HG03571 (cell line): ENCODE measurements at regions not wholly inside any gene's neighbourhood (a gene's known extent, or its start where the extent isn't known, plus 50 kb on each side); places are given as distances from the start of the nearest gene placed in this dataset.

Source experiments
- ATAC-seq: cut with Tn5 transposase; IDR thresholded peaks from one replicate; pipeline ENCODE4 v1.9.1; 2021; ENCODE audit not compliant: unreplicated experiment

DNA sequence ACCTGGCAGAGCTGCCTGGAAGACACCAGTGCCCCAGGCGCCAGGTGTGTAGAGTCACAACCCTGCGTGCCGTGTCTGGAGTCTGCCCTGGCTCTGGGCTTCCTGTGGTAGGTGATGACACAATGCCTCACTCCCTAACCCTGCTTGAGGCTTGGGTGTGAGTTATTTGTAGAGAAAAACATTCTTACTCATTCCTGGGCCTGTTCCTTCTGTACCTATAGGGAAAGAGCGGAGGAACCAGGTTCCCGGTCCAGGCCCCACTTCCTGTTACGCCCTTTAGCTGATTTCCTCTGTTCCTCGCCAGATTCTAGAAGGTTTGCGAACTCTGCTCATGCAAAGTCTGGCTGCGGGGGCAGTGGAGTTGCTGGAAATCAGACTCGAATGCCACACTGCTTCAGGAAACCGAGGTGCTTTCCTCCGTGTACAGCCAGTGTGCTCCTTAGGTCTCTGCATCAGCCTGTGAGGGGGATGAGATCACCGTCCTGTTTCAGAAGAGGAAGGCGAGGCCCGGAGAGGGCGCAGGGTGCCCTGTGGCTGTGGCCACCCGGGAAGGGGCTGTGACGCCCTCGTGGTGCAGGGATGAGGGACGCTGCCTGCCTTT is 67.1 kb upstream of the DUSP22 start:
- ATAC-seq, result no peak

DNA sequence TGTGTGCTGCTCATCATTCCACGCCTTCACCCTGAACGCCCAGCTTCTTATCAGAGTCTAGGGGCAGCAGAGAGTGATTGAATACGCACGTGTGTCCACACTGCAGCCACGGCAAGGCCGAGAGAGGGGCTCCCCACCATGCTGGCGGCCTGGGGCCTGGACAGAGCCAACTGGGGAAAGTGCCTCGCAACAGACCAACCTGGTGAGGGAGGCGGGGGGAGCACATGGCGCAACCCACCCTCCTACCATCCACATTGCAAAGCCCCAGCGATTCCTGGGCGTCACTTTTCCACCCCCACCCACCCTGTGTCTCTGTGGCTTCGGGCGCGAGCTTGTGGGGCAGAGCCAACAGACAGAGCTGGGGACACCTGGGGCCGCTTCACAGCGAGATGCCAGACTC is 66.4 kb upstream of the DUSP22 start:
- no peak for ATAC-seq

DNA sequence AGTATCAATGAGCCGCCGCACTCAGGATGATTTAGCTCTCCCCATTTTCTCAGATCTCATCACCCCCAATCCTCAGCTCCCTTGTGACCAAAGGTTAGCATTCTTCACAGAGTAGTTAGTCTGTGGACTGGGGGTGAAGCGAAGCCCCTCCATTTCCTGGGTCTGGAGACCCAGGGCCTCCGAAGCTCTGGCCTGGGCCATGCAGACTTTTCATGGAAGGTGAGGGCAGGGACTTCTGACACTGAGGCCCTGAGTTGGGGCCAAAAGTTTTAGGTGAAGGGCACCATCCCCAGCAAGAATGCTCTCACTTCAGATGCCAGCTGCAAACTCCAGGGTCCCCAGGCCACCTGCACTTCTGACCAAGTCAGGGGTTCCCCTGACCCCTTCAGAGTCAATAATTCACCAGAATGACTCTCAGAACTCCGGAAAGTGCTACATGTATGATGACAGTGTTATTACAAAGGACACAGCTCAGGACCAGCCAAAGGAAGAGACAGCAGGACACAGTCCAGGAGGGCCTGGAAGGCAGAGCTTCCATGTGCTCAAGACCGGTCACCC is 65.7 kb upstream of the DUSP22 start:
- ATAC-seq, result peak; percentile 6

DNA sequence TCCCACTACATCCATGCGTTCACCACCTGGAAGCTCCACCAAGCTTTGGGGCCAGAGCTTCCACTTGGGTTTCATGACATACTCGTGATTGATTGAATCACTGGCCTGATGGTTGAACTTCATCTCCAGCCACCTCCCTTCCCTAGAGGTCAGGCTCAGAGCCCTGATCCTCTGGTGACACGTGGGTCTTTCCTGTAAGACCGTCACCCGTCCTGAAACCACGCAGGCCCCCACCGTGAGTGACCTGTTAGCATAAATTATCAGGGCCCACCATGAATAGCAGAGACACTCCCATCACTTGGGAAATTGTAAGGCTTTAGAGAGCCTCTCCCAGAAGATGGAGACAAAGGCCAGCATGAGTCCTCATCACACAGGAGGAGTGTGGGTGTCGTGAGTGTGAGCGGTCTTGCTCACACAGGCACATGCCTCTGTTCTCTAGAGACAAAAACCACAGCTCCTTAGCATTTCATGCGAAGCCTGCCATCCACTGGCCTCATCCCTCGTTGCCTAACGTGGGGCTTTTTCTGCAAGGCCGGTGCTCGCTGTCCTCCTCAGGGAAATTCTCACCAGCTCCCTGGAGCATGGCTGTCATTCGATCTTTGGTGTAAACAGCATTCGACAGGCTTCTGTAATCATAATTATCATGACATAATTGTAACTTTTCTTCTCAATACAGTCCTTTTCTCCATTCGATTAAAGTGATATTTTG is 65.1 kb upstream of the DUSP22 start:
- ATAC-seq, result peak; percentile 29

DNA sequence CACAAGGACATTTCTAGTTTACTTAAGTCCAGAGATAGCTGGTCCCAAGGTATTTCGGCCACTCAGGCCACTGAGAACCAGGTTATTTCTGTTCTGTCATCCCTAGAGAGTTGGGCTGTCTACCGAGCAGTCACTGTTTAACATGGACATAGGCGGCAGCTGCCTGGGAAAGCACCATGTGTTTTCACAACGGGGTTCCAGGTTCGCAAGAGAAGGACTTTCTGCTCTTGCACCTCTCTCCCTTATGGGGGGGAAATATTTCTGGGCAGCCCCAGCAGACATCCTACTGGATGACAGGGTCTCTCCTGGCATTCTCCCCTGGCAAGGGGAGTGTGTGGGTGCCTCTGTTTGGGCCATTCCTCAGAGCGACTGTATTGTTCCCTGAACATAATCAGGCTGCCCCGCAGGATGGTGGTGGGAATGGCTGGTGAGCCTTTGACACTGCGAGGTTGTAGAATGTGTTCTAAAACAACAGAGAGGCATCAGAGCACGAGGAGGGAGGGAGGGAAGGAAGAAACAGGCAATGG is 64.4 kb upstream of the DUSP22 start:
- no peak for ATAC-seq

DNA sequence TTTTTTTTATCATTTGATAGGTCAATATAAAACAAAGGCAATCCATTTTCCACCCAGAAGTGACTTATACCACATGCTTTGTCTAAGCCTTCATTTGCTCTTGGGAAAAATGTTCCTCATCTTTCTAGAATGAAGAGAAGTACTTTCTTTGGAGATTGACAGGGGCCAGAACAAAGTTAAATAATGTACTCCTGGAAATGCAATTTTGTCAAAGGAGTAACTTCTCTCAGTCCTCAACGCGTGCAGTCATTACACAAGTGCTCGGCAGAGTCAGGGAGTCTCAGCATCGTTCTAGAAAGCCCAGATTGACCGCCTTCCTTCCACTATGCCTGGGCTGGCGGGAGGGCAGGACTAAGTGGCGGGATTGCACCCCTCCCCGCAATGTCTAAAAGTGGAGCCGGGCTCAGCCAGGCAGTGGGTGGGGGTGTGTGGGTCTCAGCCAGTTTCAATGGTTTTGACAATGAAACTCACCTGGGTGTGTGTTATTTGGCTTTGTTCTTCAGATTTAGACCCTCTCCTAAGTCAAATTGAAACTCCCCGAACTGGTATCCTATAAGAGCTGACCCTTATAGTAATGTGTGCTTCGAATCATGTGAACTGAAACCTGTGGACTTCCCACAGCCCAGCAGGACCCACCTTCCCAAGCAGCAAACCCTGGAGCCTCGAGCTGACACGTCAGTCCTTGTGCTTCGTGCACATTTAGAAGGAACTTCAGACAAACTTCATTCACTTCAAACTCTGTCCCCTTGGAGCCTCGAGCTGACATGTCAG is 63.2 kb upstream of the DUSP22 start:
- peak; percentile 29 for ATAC-seq

DNA sequence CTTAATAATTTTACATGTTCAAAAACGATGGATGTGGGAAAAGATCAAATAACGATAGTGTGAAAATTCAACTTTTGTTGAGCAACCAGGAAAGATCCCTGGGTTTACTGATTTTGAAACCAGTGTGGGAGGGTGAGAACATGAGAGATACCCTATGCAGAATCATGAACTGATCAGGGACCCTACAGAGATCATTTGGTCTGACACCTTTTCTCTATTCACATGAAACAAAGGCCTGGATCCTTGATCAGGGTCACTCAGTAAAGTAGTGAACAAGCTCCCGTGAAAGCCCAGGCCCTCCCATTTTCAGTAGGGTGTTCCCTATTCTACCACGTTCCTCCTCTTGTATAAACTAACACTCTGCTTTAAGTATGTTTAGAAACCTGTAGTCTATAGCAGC is 60.5 kb upstream of the DUSP22 start:
- no peak for ATAC-seq

DNA sequence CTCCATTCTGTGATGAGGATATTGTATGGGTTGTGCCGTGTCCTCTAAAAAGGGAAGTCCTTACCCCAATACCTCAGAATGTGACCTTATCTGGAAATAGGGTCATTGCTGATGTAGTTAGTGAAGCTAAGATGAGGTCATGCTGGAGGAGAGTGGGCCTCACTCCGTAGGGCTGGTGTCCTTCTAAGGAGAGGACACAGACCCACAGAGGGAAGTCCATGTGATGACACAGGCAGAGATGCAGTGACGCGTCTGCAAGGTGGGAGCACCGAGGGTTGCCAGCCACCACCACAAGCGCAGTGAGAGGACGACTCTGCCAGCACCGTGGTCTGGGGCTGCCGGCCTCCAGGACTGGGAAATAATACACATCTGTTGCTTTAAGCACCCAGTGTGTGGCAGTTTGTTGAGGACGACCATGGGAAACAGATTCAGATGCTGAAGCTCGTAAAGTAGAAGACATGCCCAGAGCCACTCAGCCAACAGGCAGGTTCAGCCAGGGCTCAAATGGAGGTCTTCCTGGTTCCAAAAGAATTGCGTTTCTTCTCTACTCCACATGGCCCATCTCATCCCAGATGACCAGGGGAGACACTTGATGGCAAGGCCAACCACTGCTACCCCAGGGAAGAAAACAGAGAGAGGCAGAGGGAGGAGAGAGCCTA is 59.2 kb upstream of the DUSP22 start:
- ATAC-seq, result no peak

DNA sequence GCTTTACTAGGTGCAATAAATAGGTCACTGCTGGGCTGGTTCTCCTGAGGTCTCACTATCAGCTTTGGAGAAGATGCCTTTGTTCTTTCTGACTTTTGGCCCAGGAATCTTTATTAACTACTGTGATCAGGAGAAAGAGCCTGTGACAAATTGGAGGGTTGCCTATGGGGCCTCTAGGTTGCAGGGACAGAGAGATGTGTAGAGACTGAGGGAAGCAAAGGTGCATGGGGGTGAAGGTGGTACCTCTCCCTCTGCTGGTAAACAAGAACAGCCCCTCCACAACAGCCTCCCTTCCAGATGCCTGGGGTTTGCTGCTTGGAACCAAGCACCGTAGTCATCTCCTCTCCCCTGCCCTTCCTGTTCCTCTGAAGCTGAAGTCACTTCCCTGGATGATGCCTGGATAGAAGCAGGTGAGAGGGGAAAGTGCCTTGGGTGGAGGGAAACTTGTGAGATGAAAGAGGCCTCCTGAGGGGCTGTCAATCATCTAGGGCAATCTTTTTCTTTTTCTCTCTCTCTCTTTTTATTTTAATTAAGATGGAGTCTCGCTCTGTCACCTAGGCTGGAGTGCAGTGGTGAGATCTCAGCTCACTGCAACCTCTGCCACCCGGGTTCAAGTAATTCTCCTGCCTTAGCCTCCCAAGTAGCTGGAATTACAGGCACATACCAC is 57.4 kb upstream of the DUSP22 start:
- ATAC-seq, result no peak

DNA sequence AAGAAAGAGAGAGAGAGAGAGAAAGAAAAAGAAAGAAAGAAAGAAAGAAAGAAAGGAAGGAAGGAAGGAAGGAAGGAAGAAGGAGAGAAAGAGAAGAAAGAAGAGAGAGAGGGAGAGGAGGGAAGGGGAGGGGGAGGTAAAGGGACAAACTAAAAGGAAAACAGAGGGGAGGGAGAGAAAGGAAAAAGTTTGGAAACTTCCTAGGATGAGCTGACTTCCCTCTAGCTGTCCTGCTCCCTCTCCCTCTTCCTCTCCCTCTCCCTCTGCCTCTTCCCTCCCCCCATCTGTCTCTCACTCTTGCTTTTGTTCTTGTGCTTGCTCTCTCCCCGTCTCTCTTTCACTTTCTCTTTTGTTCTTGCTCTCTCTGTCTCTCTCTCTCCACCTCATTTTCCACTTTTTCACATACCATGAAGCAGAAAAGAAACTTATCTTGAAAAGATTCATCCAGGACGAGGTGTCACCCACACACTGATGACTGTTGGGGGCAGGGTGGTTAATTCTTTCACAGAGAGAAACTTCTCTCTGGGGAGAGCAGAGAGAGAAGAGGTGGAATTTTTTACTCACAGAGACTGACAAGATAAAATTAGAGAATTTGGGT is 56.4 kb upstream of the DUSP22 start:
- peak; percentile 73 for ATAC-seq

DNA sequence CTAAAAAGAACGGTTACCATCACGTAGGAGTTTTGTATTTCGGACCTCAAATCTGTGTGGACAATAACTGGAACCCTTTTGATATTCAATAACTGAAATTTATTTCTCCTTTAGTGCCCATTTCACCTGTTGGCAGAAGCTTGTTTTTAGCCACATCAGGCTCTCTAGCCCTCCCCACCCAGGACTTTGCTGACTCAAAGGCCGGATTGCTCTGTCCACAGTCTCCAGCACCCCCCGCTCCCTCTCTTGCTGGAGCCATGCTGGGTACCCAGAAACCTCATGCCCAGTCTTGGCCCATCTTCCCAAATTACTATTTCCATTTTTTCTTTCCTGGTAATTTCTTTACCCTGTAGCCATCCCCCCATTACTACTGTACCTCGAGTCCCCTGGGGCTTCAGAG is 55.8 kb upstream of the DUSP22 start:
- ATAC-seq, result no peak

DNA sequence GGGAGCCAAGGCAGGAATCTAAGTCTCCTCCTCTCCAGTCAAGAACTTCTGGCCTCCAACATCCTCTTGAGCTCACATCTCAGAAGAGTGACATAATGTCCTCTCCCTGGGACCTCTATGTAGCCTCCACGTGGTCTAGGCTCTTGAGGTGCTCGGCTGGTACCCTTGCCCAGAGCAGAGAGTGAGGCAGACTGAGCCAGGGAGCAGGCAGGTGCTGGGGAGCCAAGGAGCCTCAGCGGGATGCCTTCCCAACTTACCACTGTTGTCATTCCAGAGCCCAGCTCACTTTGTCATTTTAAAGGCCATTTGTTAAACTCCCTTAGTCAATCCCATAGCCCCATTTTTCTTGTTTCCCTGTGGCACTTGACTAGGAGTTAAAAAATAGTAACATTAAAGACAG is 52.1 kb upstream of the DUSP22 start:
- no peak for ATAC-seq

DNA sequence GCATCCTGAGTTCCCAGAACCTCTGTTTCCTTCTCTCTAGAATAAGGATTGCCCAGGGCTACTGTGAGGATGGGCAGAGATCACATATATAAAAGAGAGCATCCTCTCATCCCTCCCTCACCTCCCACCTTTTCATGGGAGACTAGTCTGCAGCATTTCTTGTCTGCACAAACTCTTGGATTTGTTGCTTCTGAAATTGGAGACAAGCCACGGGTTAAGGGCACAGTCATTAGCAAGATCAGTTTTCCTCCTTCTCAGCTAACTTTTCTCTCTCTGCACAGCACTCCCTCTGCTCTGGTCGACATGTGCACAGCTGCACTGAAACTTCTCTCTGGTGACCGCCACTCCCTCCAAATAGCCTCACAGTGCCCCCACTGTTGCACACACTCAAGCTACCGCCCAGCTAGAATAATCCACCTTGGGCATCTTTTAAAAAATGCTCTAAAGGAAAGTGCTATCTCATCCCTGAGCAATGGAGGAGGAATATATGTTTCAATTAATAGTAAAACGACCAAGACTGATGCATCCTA is 50.9 kb upstream of the DUSP22 start:
- ATAC-seq, result no peak
